H1 (cell line): ENCODE measurements at regions not wholly inside any gene's neighbourhood (a gene's known extent, or its start where the extent isn't known, plus 50 kb on each side); places are given as distances from the start of the nearest gene placed in this dataset.

ENCODE experiments used
- CTCF ChIA-PET: fragments of 300-600 bp; sonication (Branson Sonifier 250); formaldehyde crosslinking; loops from one replicate; lab custom pipeline; 2021; ENCODE audit not compliant: partially characterized antibody; lab: Charles Lee
- POLR2A ChIA-PET: fragments of 300-600 bp; sonication (Branson Sonifier 250); formaldehyde crosslinking; loops from one replicate; lab custom pipeline; 2021; ENCODE audit warnings: inconsistent platforms; ENCODE audit not compliant: partially characterized antibody; lab: Charles Lee
- DNase-seq, 2 experiments: peaks; one replicate each; pipeline versions ENCODE4 v3.0.0 to v3.0.0-alpha.2; 2010 to 2022; ENCODE audit warnings: low spot score in 2 of 2, low read depth in 1 of 2, mixed read lengths in 1 of 2
- FAIRE-seq: peaks from 2 replicates; lab custom pipeline; 2011; peaks lifted over from hg19 to GRCh38; lab: Jason Lieb, UNC
- H2AFZ ChIP-seq: 2 replicates; pipeline ENCODE4 v1.8.1; 2012; ENCODE audit warnings: low read length, inconsistent platforms
- H2AK5ac ChIP-seq: 2 replicates; pipeline ENCODE4 v1.6.1; 2013; ENCODE audit warnings: low read depth, low read length
- H2BK120ac ChIP-seq: replicated peaks from 2 replicates; pipeline ENCODE3; 2013; ENCODE audit warnings: low read depth, low read length, inconsistent platforms
- H2BK12ac ChIP-seq: 2 replicates; pipeline ENCODE4 v1.6.1; 2013; ENCODE audit warnings: low read depth, low read length
- H2BK15ac ChIP-seq: 2 replicates; pipeline ENCODE4 v1.6.1; 2013; ENCODE audit warnings: low read length
- H2BK20ac ChIP-seq: 2 replicates; pipeline ENCODE4 v1.6.1; 2013; ENCODE audit warnings: low read length
- H2BK5ac ChIP-seq: 2 replicates; pipeline ENCODE4 v1.6.1; 2013; ENCODE audit warnings: low read depth, low read length
- H3K14ac ChIP-seq: 2 replicates; pipeline ENCODE4 v1.6.1; 2013; ENCODE audit warnings: inconsistent platforms; ENCODE audit not compliant: insufficient read length
- H3K18ac ChIP-seq: 2 replicates; pipeline ENCODE4 v1.6.1; 2013; ENCODE audit warnings: low read length; ENCODE audit errors: extremely low read depth
- H3K23ac ChIP-seq: 2 replicates; pipeline ENCODE4 v1.6.1; 2013; ENCODE audit warnings: inconsistent platforms; ENCODE audit not compliant: insufficient read length
- H3K23me2 ChIP-seq: 2 replicates; pipeline ENCODE4 v1.6.1; 2013; ENCODE audit warnings: low read depth, low read length
- H3K27ac ChIP-seq: 2 replicates; pipeline ENCODE4 v1.6.1; 2011; ENCODE audit warnings: low read depth, low read length, inconsistent platforms
- H3K27me3 ChIP-seq, 4 experiments: replicated peaks in 1 of 4; 1 replicate in 1 of 4; 2 replicates in 3 of 4; pipeline versions ENCODE4 v1.6.1 to v1.8.1; 2011 to 2013; ENCODE audit warnings: low read length in 3 of 4, mild to moderate bottlenecking in 3 of 4, inconsistent platforms in 2 of 4, mixed read lengths in 2 of 4, moderate library complexity in 1 of 4; ENCODE audit not compliant: control insufficient read depth in 3 of 4, insufficient read depth in 3 of 4; ENCODE audit errors: extremely low read depth in 1 of 4
- H3K36me3 ChIP-seq, 4 experiments: 2 replicates each; pipeline versions ENCODE4 v1.6.1 to v1.8.1; 2011 to 2013; ENCODE audit warnings: mild to moderate bottlenecking in 4 of 4, low read length in 3 of 4, moderate library complexity in 2 of 4, control low read depth in 1 of 4, inconsistent platforms in 1 of 4; ENCODE audit not compliant: insufficient read depth in 4 of 4, control insufficient read depth in 2 of 4
- H3K4ac ChIP-seq: replicated peaks from 2 replicates; pipeline ENCODE3; 2013; ENCODE audit warnings: low read length, low read depth, mixed read lengths, inconsistent platforms; ENCODE audit not compliant: insufficient read length
- H3K4me1 ChIP-seq, 4 experiments: replicated peaks in 1 of 4; 1 replicate in 1 of 4; 2 replicates in 3 of 4; pipeline versions ENCODE4 v1.6.1 to v1.8.1; 2011 to 2013; ENCODE audit warnings: low read length in 3 of 4, inconsistent platforms in 2 of 4, mixed read lengths in 1 of 4; ENCODE audit not compliant: insufficient read depth in 4 of 4, control insufficient read depth in 3 of 4
- H3K4me2 ChIP-seq, 2 experiments: 2 replicates each; pipeline versions ENCODE4 v1.6.1 to v1.8.1; 2011 to 2013; ENCODE audit warnings: low read depth in 2 of 2, low read length in 2 of 2, control low read depth in 1 of 2, inconsistent platforms in 1 of 2, mild to moderate bottlenecking in 1 of 2; ENCODE audit not compliant: insufficient read depth in 1 of 2
- H3K4me3 ChIP-seq, 4 experiments: fragments of 200-600, 300-600 bp in 1 of 4; sonication (generic), shearing (Covaris generic), sonication (Bioruptor Twin) in 1 of 4; 2 replicates each; pipeline versions ENCODE4 v1.5.1 to v1.8.1; 2011 to 2016; ENCODE audit warnings: low read length in 4 of 4, low read depth in 3 of 4, control low read depth in 2 of 4, inconsistent platforms in 2 of 4, mild to moderate bottlenecking in 2 of 4, mixed read lengths in 1 of 4, moderate library complexity in 1 of 4; ENCODE audit not compliant: insufficient read depth in 2 of 4; ENCODE audit errors: extremely low read depth in 1 of 4
- H3K56ac ChIP-seq: replicated peaks from 2 replicates; pipeline ENCODE3; 2013; ENCODE audit warnings: low read depth, mild to moderate bottlenecking, mixed read lengths, low read length, inconsistent platforms; ENCODE audit not compliant: insufficient read length
- H3K79me1 ChIP-seq: 2 replicates; pipeline ENCODE4 v1.6.1; 2013; ENCODE audit warnings: low read depth, low read length, control low read depth
- H3K79me2 ChIP-seq, 2 experiments: 2 replicates each; pipeline versions ENCODE4 v1.6.1 to v1.8.1; 2012 to 2013; ENCODE audit warnings: low read length in 2 of 2, mild to moderate bottlenecking in 2 of 2, inconsistent platforms in 1 of 2; ENCODE audit not compliant: insufficient read depth in 2 of 2, control insufficient read depth in 1 of 2
- H3K9ac ChIP-seq, 4 experiments: replicated peaks in 1 of 4; 1 replicate in 1 of 4; 2 replicates in 3 of 4; pipeline versions ENCODE4 v1.6.1 to v1.8.1; 2011 to 2013; ENCODE audit warnings: low read depth in 3 of 4, low read length in 3 of 4, control low read depth in 2 of 4, mild to moderate bottlenecking in 2 of 4, moderate library complexity in 2 of 4, inconsistent platforms in 1 of 4; ENCODE audit errors: extremely low read depth in 1 of 4
- H3K9me3 ChIP-seq, 2 experiments: 2 replicates each; pipeline versions ENCODE4 v1.6.1 to v1.8.1; 2012 to 2013; ENCODE audit warnings: mild to moderate bottlenecking in 2 of 2, moderate library complexity in 2 of 2, control low read depth in 1 of 2, inconsistent platforms in 1 of 2, low read depth in 1 of 2, low read length in 1 of 2, mixed read lengths in 1 of 2; ENCODE audit not compliant: insufficient read depth in 2 of 2
- H4K20me1 ChIP-seq, 2 experiments: replicated peaks in 1 of 2; 2 replicates each; pipeline versions ENCODE3 to v1.8.1; 2011 to 2013; ENCODE audit warnings: inconsistent platforms in 2 of 2, low read length in 2 of 2, mild to moderate bottlenecking in 1 of 2; ENCODE audit not compliant: insufficient read depth in 2 of 2, control insufficient read depth in 1 of 2
- H4K5ac ChIP-seq: 2 replicates; pipeline ENCODE4 v1.6.1; 2013; ENCODE audit warnings: low read length, low read depth, mixed read lengths, inconsistent platforms; ENCODE audit not compliant: insufficient read length
- H4K8ac ChIP-seq: 2 replicates; pipeline ENCODE4 v1.8.0; 2013; ENCODE audit warnings: mild to moderate bottlenecking, moderate library complexity, low read length, inconsistent platforms; ENCODE audit not compliant: insufficient read depth; ENCODE audit errors: extremely low read depth
- H4K91ac ChIP-seq: replicated peaks from 2 replicates; pipeline ENCODE3; 2013; ENCODE audit warnings: low read length, mixed read lengths, inconsistent platforms; ENCODE audit not compliant: insufficient read length
- CREB1 ChIP-seq: IDR thresholded peaks from 2 replicates; pipeline ENCODE4 v1.6.1; 2012; ENCODE audit warnings: inconsistent platforms
- EGR1 ChIP-seq: IDR thresholded peaks from 2 replicates; pipeline ENCODE4 v1.6.1; 2011; ENCODE audit warnings: low read depth, low read length, borderline replicate concordance
- KDM4A ChIP-seq: IDR thresholded peaks from one replicate; pipeline ENCODE4 v1.7.1; 2012; ENCODE audit warnings: low read depth, mild to moderate bottlenecking, moderate library complexity, low read length, inconsistent platforms; ENCODE audit not compliant: severe bottlenecking
- WGBS, 2 experiments: shearing (Covaris generic) in 1 of 2; methylation state at CpG; one replicate each; pipeline versions ENCODE4 v1.1.6 to v1.1.7; 2013 to 2015; ENCODE audit warnings: low lambda C conversion rate in 2 of 2, mixed read lengths in 2 of 2, inconsistent platforms in 1 of 2, low coverage in 1 of 2, missing lambda C conversion rate in 1 of 2; ENCODE audit not compliant: insufficient replicate concordance in 2 of 2, insufficient coverage in 1 of 2, insufficient read length in 1 of 2; ENCODE audit errors: extremely low coverage in 1 of 2, missing lambda C conversion rate in 1 of 2; 5-methylcytosine and 5-hydroxymethylcytosine counted together

- Histone ChIP-seq H3K14ac (no peak overlapping the region), H3K4me1 (no peaks in the 10 kb centered on the region), H2BK20ac (no peak overlapping the region), H2BK120ac (no peak overlapping the region), H3K27me3 (no peaks in the 10 kb centered on the region), H2BK12ac (no peak overlapping the region), H3K4ac (no peak overlapping the region), H2AK5ac (no peak overlapping the region), H4K8ac (no peak overlapping the region), H3K27ac (no peak overlapping the region), H2AFZ (no peak overlapping the region), H3K23me2 (no peaks in the 10 kb centered on the region), H4K20me1 (no peaks in the 10 kb centered on the region), H2BK5ac (no peak overlapping the region), H3K9me3 (no peaks in the 10 kb centered on the region), H3K9ac (no peak overlapping the region), H3K23ac (no peak overlapping the region), H3K18ac (no peak overlapping the region), H3K56ac (no peak overlapping the region), H3K4me2 (no peak overlapping the region), H3K79me2 (no peaks in the 10 kb centered on the region)
- WGBS, 2 experiments = 86% methylated on average over 3 of the region's 3 CpGs; no CpG with 5 or more reads in 1 of the 2 experiments
- DNase-seq (no peak), FAIRE-seq (no peak)
- POLR2A ChIA-PET = no interaction called here
- CTCF ChIA-PET = no interaction called here
- TF ChIP-seq EGR1 (no peak), KDM4A (no peak), CREB1 (no peak)
- TF ChIP-seq, all 59 proteins: peak for 0
- Histone ChIP-seq H2BK15ac (no peak overlapping the region), H3K79me1 (no peaks in the 10 kb centered on the region), H3K36me3 (no peaks in the 10 kb centered on the region), H4K91ac (no peak overlapping the region), H4K5ac (no peak overlapping the region), H3K4me3 (no peak overlapping the region)
Observed at GRCh38 chr13:64256751-64257150, 2841.1 kb upstream of the PCDH20 start.
